Adrenal gland (tissue), 5 donors: ENCODE measurements at regions not wholly inside any gene's neighbourhood (a gene's known extent, or its start where the extent isn't known, plus 50 kb on each side); places are given as distances from the start of the nearest gene placed in this dataset.

Experiments
- POLR2A ChIP-seq, 2 donors: fragments of 450-650 bp; IDR thresholded peaks; one replicate each; pipeline ENCODE4 v1.6.1; 2017; ENCODE audit warnings: antibody characterized with exemption in 2 of 2, mild to moderate bottlenecking in 2 of 2, moderate library complexity in 1 of 2
- TF ChIP-seq, protein P1 (sequence below), 6 experiments: fragments of 450-650 bp in 4 of 6; fragments of 200-600 bp in 2 of 6; sonication (generic) in 1 of 6; IDR thresholded peaks; 1 replicate in 5 of 6; 2 replicates in 1 of 6; pipeline versions ENCODE4 v1.5.1 to v1.8.0; 2016 to 2021; ENCODE audit warnings: antibody characterized with exemption in 6 of 6, mild to moderate bottlenecking in 2 of 6, moderate library complexity in 1 of 6
- donor health status: DM: no; HTN: no; CAD: no.

DNA sequence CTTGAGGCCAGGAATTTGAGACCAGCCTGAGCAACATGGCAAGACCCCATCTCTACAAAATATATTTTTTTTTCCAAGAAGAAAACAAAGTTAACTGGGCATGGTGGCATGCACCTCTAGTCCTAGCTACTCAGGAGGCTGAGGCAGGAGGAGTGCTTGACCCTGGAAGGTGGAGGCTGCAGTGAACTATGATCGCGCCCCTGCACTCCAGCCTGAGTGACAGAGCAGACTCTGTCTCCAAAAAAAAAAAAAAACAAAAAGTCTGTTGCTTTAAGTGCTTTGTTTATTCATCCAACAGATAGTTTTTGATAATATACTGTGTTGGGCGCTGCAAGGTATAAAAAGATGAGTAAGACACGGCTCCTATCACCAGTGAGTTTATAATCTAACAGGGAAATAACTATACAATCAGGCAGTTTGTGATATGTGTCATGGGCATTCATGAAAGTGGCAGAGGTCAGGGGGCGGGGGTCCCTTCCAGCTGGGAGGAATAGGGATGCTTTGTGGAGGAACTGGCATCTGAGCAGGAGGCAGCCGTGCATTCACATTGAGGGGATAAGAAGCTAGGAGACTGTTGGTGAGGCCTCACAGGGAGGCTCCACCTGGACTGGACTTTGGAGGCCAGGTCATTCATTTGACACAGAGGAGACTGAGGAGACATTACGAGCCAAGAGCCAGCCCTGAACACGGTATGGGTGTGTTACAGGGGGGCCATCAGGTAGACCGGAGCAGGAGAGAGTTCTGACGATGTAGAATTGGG lies 67.3 kb upstream of the ERRFI1 start:
- TF ChIP-seq, protein P1, sequence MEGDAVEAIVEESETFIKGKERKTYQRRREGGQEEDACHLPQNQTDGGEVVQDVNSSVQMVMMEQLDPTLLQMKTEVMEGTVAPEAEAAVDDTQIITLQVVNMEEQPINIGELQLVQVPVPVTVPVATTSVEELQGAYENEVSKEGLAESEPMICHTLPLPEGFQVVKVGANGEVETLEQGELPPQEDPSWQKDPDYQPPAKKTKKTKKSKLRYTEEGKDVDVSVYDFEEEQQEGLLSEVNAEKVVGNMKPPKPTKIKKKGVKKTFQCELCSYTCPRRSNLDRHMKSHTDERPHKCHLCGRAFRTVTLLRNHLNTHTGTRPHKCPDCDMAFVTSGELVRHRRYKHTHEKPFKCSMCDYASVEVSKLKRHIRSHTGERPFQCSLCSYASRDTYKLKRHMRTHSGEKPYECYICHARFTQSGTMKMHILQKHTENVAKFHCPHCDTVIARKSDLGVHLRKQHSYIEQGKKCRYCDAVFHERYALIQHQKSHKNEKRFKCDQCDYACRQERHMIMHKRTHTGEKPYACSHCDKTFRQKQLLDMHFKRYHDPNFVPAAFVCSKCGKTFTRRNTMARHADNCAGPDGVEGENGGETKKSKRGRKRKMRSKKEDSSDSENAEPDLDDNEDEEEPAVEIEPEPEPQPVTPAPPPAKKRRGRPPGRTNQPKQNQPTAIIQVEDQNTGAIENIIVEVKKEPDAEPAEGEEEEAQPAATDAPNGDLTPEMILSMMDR (IDR thresholded peaks at IDR 0.05) = no peak
- TF ChIP-seq POLR2A (IDR thresholded peaks at IDR 0.05) = no peak
